Mesendoderm (in vitro differentiated cells): ENCODE measurements at regions not wholly inside any gene's neighbourhood (a gene's known extent, or its start where the extent isn't known, plus 50 kb on each side); places are given as distances from the start of the nearest gene placed in this dataset.

Experiments used
- DNase-seq: peaks from one replicate; pipeline ENCODE4 v3.0.0; 2013
- H2AK5ac ChIP-seq: 2 replicates; pipeline ENCODE4 v1.6.1; 2013; ENCODE audit warnings: low read length, inconsistent platforms
- H2BK120ac ChIP-seq: 2 replicates; pipeline ENCODE4 v1.6.1; 2013; ENCODE audit warnings: low read depth, mild to moderate bottlenecking, low read length, moderate library complexity, mixed read lengths
- H2BK15ac ChIP-seq: replicated peaks from 2 replicates; pipeline ENCODE4 v1.6.1; 2013; ENCODE audit warnings: low read depth, mild to moderate bottlenecking, moderate library complexity
- H2BK5ac ChIP-seq: 2 replicates; pipeline ENCODE4 v1.6.1; 2013; ENCODE audit warnings: low read length, inconsistent platforms
- H3K18ac ChIP-seq: 2 replicates; pipeline ENCODE4 v1.6.1; 2013; ENCODE audit warnings: mild to moderate bottlenecking, low read length, mixed read lengths
- H3K23ac ChIP-seq: one replicate; pipeline ENCODE4 v1.6.1; 2013; ENCODE audit warnings: low read length
- H3K27ac ChIP-seq: 2 replicates; pipeline ENCODE4 v1.5.1; 2013; ENCODE audit warnings: low read depth, mild to moderate bottlenecking, inconsistent platforms, low read length, moderate library complexity
- H3K27me3 ChIP-seq: 2 replicates; pipeline ENCODE4 v1.6.1; 2013; ENCODE audit warnings: low read length, control low read depth, mild to moderate bottlenecking, inconsistent platforms; ENCODE audit not compliant: insufficient read depth, poor library complexity
- H3K36me3 ChIP-seq: 2 replicates; pipeline ENCODE4 v1.6.1; 2013; ENCODE audit warnings: low read length, inconsistent platforms; ENCODE audit not compliant: control insufficient read depth, insufficient read depth
- H3K4ac ChIP-seq: one replicate; pipeline ENCODE4 v1.6.1; 2013; ENCODE audit warnings: low read depth, mild to moderate bottlenecking, low read length, moderate library complexity
- H3K4me1 ChIP-seq: 2 replicates; pipeline ENCODE4 v1.6.1; 2013; ENCODE audit warnings: low read depth, low read length, inconsistent platforms; ENCODE audit not compliant: control insufficient read depth
- H3K4me2 ChIP-seq: 2 replicates; pipeline ENCODE4 v1.6.1; 2013; ENCODE audit warnings: low read length
- H3K4me3 ChIP-seq: 2 replicates; pipeline ENCODE4 v1.5.1; 2013; ENCODE audit warnings: mild to moderate bottlenecking, low read length
- H3K56ac ChIP-seq: one replicate; pipeline ENCODE4 v1.6.1; 2013; ENCODE audit warnings: low read length
- H3K79me1 ChIP-seq: 2 replicates; pipeline ENCODE4 v1.6.1; 2013; ENCODE audit warnings: low read length, inconsistent platforms
- H3K79me2 ChIP-seq: 2 replicates; pipeline ENCODE4 v1.6.1; 2013; ENCODE audit warnings: mild to moderate bottlenecking, low read length; ENCODE audit not compliant: control insufficient read depth, insufficient read depth
- H3K9ac ChIP-seq: 2 replicates; pipeline ENCODE4 v1.6.1; 2013; ENCODE audit warnings: low read length, inconsistent platforms
- H4K5ac ChIP-seq: one replicate; pipeline ENCODE4 v1.6.1; 2013; ENCODE audit warnings: low read length
- H4K8ac ChIP-seq: one replicate; pipeline ENCODE4 v1.6.1; 2013; ENCODE audit warnings: low read depth, mild to moderate bottlenecking, control low read depth, low read length, moderate library complexity
- WGBS: extraction: QIAGEN DNeasy Blood & Tissue Kit; methylation state at CpG from one replicate; pipeline ENCODE4 v1.1.7; 2013; ENCODE audit warnings: low lambda C conversion rate, missing lambda C conversion rate; ENCODE audit not compliant: insufficient coverage; ENCODE audit errors: extremely low coverage; 5-methylcytosine and 5-hydroxymethylcytosine counted together

DNA sequence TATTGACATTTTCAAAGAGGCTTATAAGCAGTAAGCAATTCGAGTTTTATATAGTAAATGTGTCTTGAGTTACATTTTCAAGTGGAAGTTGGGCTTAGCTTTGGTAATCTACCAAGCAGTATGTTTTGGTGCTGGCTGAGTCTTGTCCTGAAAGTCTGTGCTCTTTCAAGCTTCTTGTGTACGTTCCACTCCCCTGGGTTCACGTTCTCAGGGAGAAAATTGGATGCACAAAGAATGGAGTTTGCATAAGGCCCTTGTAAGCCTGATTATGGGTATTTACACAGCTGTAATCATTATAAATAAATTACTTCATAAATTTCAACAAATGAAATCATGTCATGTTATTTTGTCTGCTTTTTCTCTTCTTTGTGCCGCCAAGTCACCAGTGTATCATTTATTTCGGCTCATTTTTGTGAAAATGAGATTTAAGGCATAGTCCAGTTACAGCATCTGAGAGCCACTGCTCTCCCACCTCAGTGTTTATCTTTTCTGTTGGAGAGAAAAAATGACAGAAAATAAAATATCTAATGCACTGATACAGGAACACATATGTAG lies 262.5 kb downstream of the BTBD3 start:
- no peak overlapping the region for H3K4ac ChIP-seq
- H2BK15ac ChIP-seq = no peak overlapping the region
- WGBS = no CpG with 5 or more reads among the region's 5 CpGs
- no peak overlapping the region for H3K4me2 ChIP-seq
- no peak overlapping the region for H4K5ac ChIP-seq
- no peaks in the 10 kb centered on the region for H3K36me3 ChIP-seq
- DNase-seq = no peak
- no peak overlapping the region for H3K18ac ChIP-seq
- no peak overlapping the region for H3K27ac ChIP-seq
- no peaks in the 10 kb centered on the region for H3K4me1 ChIP-seq
- no peak overlapping the region for H3K56ac ChIP-seq
- no peak overlapping the region for H4K8ac ChIP-seq
- H3K4me3 ChIP-seq = no peak overlapping the region
- H3K9ac ChIP-seq = no peak overlapping the region
- H3K27me3 ChIP-seq = no peaks in the 10 kb centered on the region
- H3K79me1 ChIP-seq = no peaks in the 10 kb centered on the region
- H3K79me2 ChIP-seq = no peaks in the 10 kb centered on the region
- H3K23ac ChIP-seq = no peak overlapping the region
- H2BK5ac ChIP-seq = no peak overlapping the region
- H2BK120ac ChIP-seq = no peak overlapping the region
- H2AK5ac ChIP-seq = no peak overlapping the region

GRCh38 chr20:12198281-12198680 lies 280.6 kb downstream of the BTBD3 start:
- H3K4me3 ChIP-seq = no peak overlapping the region
- no peak overlapping the region for H3K27ac ChIP-seq
- H3K9ac ChIP-seq = no peak overlapping the region
- no peaks in the 10 kb centered on the region for H3K79me2 ChIP-seq
- H3K4me2 ChIP-seq = no peak overlapping the region
- no peak overlapping the region for H2BK5ac ChIP-seq
- H4K8ac ChIP-seq = no peak overlapping the region
- H2AK5ac ChIP-seq = no peak overlapping the region
- H3K18ac ChIP-seq = no peak overlapping the region
- no peak overlapping the region for H2BK15ac ChIP-seq
- H3K56ac ChIP-seq = no peak overlapping the region
- H3K23ac ChIP-seq = no peak overlapping the region
- no peaks in the 10 kb centered on the region for H3K27me3 ChIP-seq
- no peaks in the 10 kb centered on the region for H3K36me3 ChIP-seq
- H3K4ac ChIP-seq = no peak overlapping the region
- no peak overlapping the region for H2BK120ac ChIP-seq
- no peaks in the 10 kb centered on the region for H3K4me1 ChIP-seq
- DNase-seq = no peak
- H4K5ac ChIP-seq = no peak overlapping the region
- no peaks in the 10 kb centered on the region for H3K79me1 ChIP-seq

GRCh38 chr20:12199703-12200102 lies 282.0 kb downstream of the BTBD3 start:
- Histone ChIP-seq H3K4me3 (no peak overlapping the region), H4K8ac (no peak overlapping the region), H3K9ac (no peak overlapping the region), H4K5ac (no peak overlapping the region), H3K4me1 (no peaks in the 10 kb centered on the region), H2AK5ac (no peak overlapping the region), H3K23ac (no peak overlapping the region), H3K27ac (no peak overlapping the region), H3K4me2 (no peak overlapping the region), H3K79me1 (no peaks in the 10 kb centered on the region), H3K4ac (no peak overlapping the region), H3K36me3 (no peaks in the 10 kb centered on the region), H2BK15ac (no peak overlapping the region), H3K56ac (no peak overlapping the region), H3K79me2 (no peaks in the 10 kb centered on the region), H2BK5ac (no peak overlapping the region), H3K18ac (no peak overlapping the region), H3K27me3 (no peaks in the 10 kb centered on the region), H2BK120ac (no peak overlapping the region)
- WGBS = no CpG with 5 or more reads among the region's 5 CpGs
- peak; percentile 42 for DNase-seq

GRCh38 chr20:12201289-12201991 lies 283.7 kb downstream of the BTBD3 start:
- Histone ChIP-seq H3K79me1 (no peaks in the 10 kb centered on the region), H4K8ac (no peak overlapping the region), H3K18ac (no peak overlapping the region), H2BK120ac (no peak overlapping the region), H3K56ac (no peak overlapping the region), H3K9ac (no peak overlapping the region), H3K4ac (no peak overlapping the region), H2BK15ac (no peak overlapping the region), H3K4me2 (no peak overlapping the region), H3K4me3 (no peak overlapping the region), H3K36me3 (no peaks in the 10 kb centered on the region), H3K79me2 (no peaks in the 10 kb centered on the region), H3K23ac (no peak overlapping the region), H2AK5ac (no peak overlapping the region), H3K4me1 (no peaks in the 10 kb centered on the region), H2BK5ac (no peak overlapping the region), H4K5ac (no peak overlapping the region), H3K27me3 (no peaks in the 10 kb centered on the region), H3K27ac (no peak overlapping the region)
- DNase-seq = no peak
- WGBS = no CpG with 5 or more reads among the region's 5 CpGs

DNA sequence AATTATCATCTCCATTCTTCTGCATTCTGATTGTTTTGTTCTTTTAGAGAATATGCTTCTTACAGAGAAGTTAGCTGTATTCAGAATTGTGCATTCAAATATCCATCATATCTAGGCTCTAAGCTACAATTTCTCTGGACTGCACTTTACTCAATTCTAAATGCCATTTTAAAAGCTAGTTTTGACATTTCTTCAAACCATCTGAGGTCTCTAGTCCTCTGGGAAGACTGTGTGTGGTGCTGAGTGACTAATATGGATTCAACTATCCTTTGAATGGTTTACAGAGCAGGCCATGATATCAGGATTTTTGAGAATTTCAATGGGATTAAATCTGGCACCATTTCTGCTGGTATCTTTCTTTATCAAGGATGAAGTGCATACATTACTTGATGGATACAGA lies 285.7 kb downstream of the BTBD3 start:
- H3K4ac ChIP-seq = no peak overlapping the region
- H2BK15ac ChIP-seq = no peak overlapping the region
- no peak overlapping the region for H2BK120ac ChIP-seq
- no peaks in the 10 kb centered on the region for H3K4me1 ChIP-seq
- H3K4me3 ChIP-seq = no peak overlapping the region
- no peak overlapping the region for H3K23ac ChIP-seq
- no peak overlapping the region for H3K56ac ChIP-seq
- H3K36me3 ChIP-seq = no peaks in the 10 kb centered on the region
- no peak overlapping the region for H3K9ac ChIP-seq
- no peak overlapping the region for H3K18ac ChIP-seq
- H2BK5ac ChIP-seq = no peak overlapping the region
- H3K79me2 ChIP-seq = no peaks in the 10 kb centered on the region
- no peak overlapping the region for H4K8ac ChIP-seq
- no peaks in the 10 kb centered on the region for H3K27me3 ChIP-seq
- no peak overlapping the region for H2AK5ac ChIP-seq
- no peak overlapping the region for H3K27ac ChIP-seq
- DNase-seq = no peak
- no peak overlapping the region for H3K4me2 ChIP-seq
- H4K5ac ChIP-seq = no peak overlapping the region
- no peaks in the 10 kb centered on the region for H3K79me1 ChIP-seq

DNA sequence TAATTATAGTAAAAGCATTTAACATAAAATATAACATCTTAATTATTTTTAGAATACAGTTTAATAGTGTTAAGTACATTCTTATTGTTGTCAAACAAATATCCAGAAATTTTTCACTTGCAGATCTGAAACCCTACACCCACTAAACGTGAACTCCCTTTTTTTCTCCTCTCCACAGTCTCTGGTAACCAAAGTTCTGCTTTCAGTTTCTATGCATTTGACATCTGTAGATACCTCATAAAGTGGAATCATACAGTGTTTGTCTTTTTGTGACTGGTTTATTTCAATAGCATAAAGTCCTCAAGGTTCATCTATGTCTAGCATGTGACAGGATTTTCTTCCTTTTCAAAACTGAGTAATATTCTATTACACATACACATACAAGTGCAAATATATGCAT lies 286.3 kb downstream of the BTBD3 start:
- Histone ChIP-seq H3K23ac (no peak overlapping the region), H3K56ac (no peak overlapping the region), H3K79me1 (no peaks in the 10 kb centered on the region), H3K36me3 (no peaks in the 10 kb centered on the region), H4K5ac (no peak overlapping the region), H3K27ac (no peak overlapping the region), H3K18ac (no peak overlapping the region), H2BK15ac (no peak overlapping the region), H2BK120ac (no peak overlapping the region), H3K4me2 (no peak overlapping the region), H2BK5ac (no peak overlapping the region), H3K9ac (no peak overlapping the region), H3K27me3 (no peaks in the 10 kb centered on the region), H3K4me3 (no peak overlapping the region), H3K79me2 (no peaks in the 10 kb centered on the region), H3K4me1 (no peaks in the 10 kb centered on the region), H2AK5ac (no peak overlapping the region), H3K4ac (no peak overlapping the region), H4K8ac (no peak overlapping the region)
- DNase-seq = no peak
- WGBS = no CpG with 5 or more reads among the region's 1 CpG
